Pulmonary artery endothelial cell (primary cell): ENCODE measurements at regions not wholly inside any gene's neighbourhood (a gene's known extent, or its start where the extent isn't known, plus 50 kb on each side); places are given as distances from the start of the nearest gene placed in this dataset.
"Not testable (repeated sequence)": the region's sequence is repeated elsewhere in the genome, so short reads cannot be mapped to it uniquely, and the experiment has no call there.

Experiments used
- DNase-seq: peaks from one replicate; pipeline ENCODE4 v3.0.0-alpha.2; 2011; ENCODE audit warnings: low read depth, low spot score

- not testable (repeated sequence) for DNase-seq
These were observed 1643.7 kb downstream of the SPATA31A7 start for GRCh38 chr9:62833323-62834200.

- DNase-seq = not testable (repeated sequence)
These were observed 1647.5 kb downstream of the SPATA31A7 start for GRCh38 chr9:62837254-62837911.

- peak; percentile 48 for DNase-seq
These were observed 1648.3 kb downstream of the SPATA31A7 start for GRCh38 chr9:62838024-62838718.

GRCh38 chr9:62839168-62839567 is 1649.3 kb downstream of the SPATA31A7 start:
- not testable (repeated sequence) for DNase-seq

GRCh38 chr9:62843145-62843544 is 1653.3 kb downstream of the SPATA31A7 start:
- DNase-seq = not testable (repeated sequence)

- DNase-seq = not testable (repeated sequence)
These were observed 1654.0 kb downstream of the SPATA31A7 start for GRCh38 chr9:62843706-62844290.

- DNase-seq = not testable (repeated sequence)
These were observed 1654.9 kb downstream of the SPATA31A7 start for GRCh38 chr9:62844681-62845185.

GRCh38 chr9:62848258-62848657 is 1658.4 kb downstream of the SPATA31A7 start:
- DNase-seq = not testable (repeated sequence)

- not testable (repeated sequence) for DNase-seq
These were observed 1660.2 kb downstream of the SPATA31A7 start for GRCh38 chr9:62849991-62850390.

- not testable (repeated sequence) for DNase-seq
These were observed 1667.4 kb downstream of the SPATA31A7 start for GRCh38 chr9:62857280-62857679.

- DNase-seq = not testable (repeated sequence)
These were observed 1668.4 kb downstream of the SPATA31A7 start for GRCh38 chr9:62858240-62858639.

- not testable (repeated sequence) for DNase-seq
These were observed 1671.4 kb downstream of the SPATA31A7 start for GRCh38 chr9:62860939-62861860.

GRCh38 chr9:62862180-62862579 is 1672.3 kb downstream of the SPATA31A7 start:
- not testable (repeated sequence) for DNase-seq

GRCh38 chr9:62863319-62863718 is 1673.5 kb downstream of the SPATA31A7 start:
- not testable (repeated sequence) for DNase-seq

GRCh38 chr9:62863867-62864266 is 1674.0 kb downstream of the SPATA31A7 start:
- DNase-seq = not testable (repeated sequence)

- DNase-seq = not testable (repeated sequence)
These were observed 1674.9 kb downstream of the SPATA31A7 start for GRCh38 chr9:62864481-62865469.

GRCh38 chr9:62869061-62869460 is 1679.2 kb downstream of the SPATA31A7 start:
- not testable (repeated sequence) for DNase-seq

- not testable (repeated sequence) for DNase-seq
These were observed 1681.9 kb downstream of the SPATA31A7 start for GRCh38 chr9:62871765-62872164.

- not testable (repeated sequence) for DNase-seq
These were observed 1684.4 kb downstream of the SPATA31A7 start for GRCh38 chr9:62874213-62874612.
